IPS-NIHi7 (cell line): ENCODE measurements at regions not wholly inside any gene's neighbourhood (a gene's known extent, or its start where the extent isn't known, plus 50 kb on each side); places are given as distances from the start of the nearest gene placed in this dataset.

ENCODE experiments used
- DNase-seq: peaks from one replicate; pipeline ENCODE4 v3.0.0; 2012; ENCODE audit warnings: mixed read lengths; ENCODE audit errors: extremely low spot score

- no peak for DNase-seq
Measured at GRCh38 chr10:44326474-44327030, 58.3 kb downstream of the CXCL12 start.

- no peak for DNase-seq
Measured at GRCh38 chr10:44325596-44326307, 59.1 kb downstream of the CXCL12 start.

- no peak for DNase-seq
Measured at GRCh38 chr10:44325157-44325556, 59.7 kb downstream of the CXCL12 start.

GRCh38 chr10:44323838-44324237 lies 61.1 kb downstream of the CXCL12 start:
- DNase-seq = no peak

- no peak for DNase-seq
Measured at GRCh38 chr10:44322137-44322536, 62.8 kb downstream of the CXCL12 start.

GRCh38 chr10:44320756-44321155 lies 64.1 kb downstream of the CXCL12 start:
- no peak for DNase-seq

GRCh38 chr10:44317856-44318255 lies 67.0 kb downstream of the CXCL12 start:
- DNase-seq = no peak

- no peak for DNase-seq
Measured at GRCh38 chr10:44316922-44317215, 68.0 kb downstream of the CXCL12 start.

GRCh38 chr10:44316187-44316921 lies 68.5 kb downstream of the CXCL12 start:
- DNase-seq = peak; percentile 88

- DNase-seq = peak; percentile 2
Measured at GRCh38 chr10:44314802-44315460, 70.0 kb downstream of the CXCL12 start.

GRCh38 chr10:44313761-44314165 lies 71.1 kb downstream of the CXCL12 start:
- no peak for DNase-seq

GRCh38 chr10:44312401-44312800 lies 72.5 kb downstream of the CXCL12 start:
- no peak for DNase-seq

- DNase-seq = no peak
Measured at GRCh38 chr10:44311563-44312051, 73.3 kb downstream of the CXCL12 start.

GRCh38 chr10:44310762-44311562 lies 73.9 kb downstream of the CXCL12 start:
- peak; percentile 89 for DNase-seq

GRCh38 chr10:44309939-44310761 lies 74.7 kb downstream of the CXCL12 start:
- DNase-seq = no peak

GRCh38 chr10:44309361-44309760 lies 75.5 kb downstream of the CXCL12 start:
- DNase-seq = no peak

GRCh38 chr10:44308935-44309334 lies 76.0 kb downstream of the CXCL12 start:
- DNase-seq = no peak

- no peak for DNase-seq
Measured at GRCh38 chr10:44307691-44308090, 77.2 kb downstream of the CXCL12 start.

GRCh38 chr10:44306762-44307161 lies 78.1 kb downstream of the CXCL12 start:
- DNase-seq = no peak

- no peak for DNase-seq
Measured at GRCh38 chr10:44306147-44306710, 78.7 kb downstream of the CXCL12 start.
